ENCODE measurements at regions not wholly inside any gene's neighbourhood (a gene's known extent, or its start where the extent isn't known, plus 50 kb on each side); places are given as distances from the start of the nearest gene placed in this dataset.

GRCh38 chr20:50398471-50398820, 111.7 kb upstream of the PTPN1 start:
- no peak for TF ChIP-seq POLR2AphosphoS5 (IDR thresholded peaks at IDR 0.05)
- TF ChIP-seq POLR2A (IDR thresholded peaks at IDR 0.05) = no peak
- no peak for TF ChIP-seq CTCF (IDR thresholded peaks at IDR 0.05)
- intact Hi-C loops (cut with DNase I; ENCODE audit: low total_unique reads) = no loop called here
- no peaks in the 10 kb centered on the region for H3K9me3 ChIP-seq
- H3K4me1 ChIP-seq = peaks cover 5 to 8% of the 10 kb centered on the region in 2 donors
- H3K27me3 ChIP-seq = no peaks in the 10 kb centered on the region
- DNase-seq (ENCODE audit: low spot score in 2 of 2) = no peak
- H3K4me3 ChIP-seq = no peak overlapping the region
- peak overlapping the region; percentile 52 to 63 for H3K27ac ChIP-seq
- H3K36me3 ChIP-seq = no peaks in the 10 kb centered on the region

- H3K27me3 ChIP-seq = no peaks in the 10 kb centered on the region
- no peaks in the 10 kb centered on the region for H3K36me3 ChIP-seq
- TF ChIP-seq CTCF (IDR thresholded peaks at IDR 0.05) = no peak
- TF ChIP-seq POLR2A (IDR thresholded peaks at IDR 0.05) = no peak
- TF ChIP-seq POLR2AphosphoS5 (IDR thresholded peaks at IDR 0.05) = no peak
- H3K4me1 ChIP-seq = peaks cover 5 to 8% of the 10 kb centered on the region in 2 donors
- peak overlapping the region; percentile 52 to 63 for H3K27ac ChIP-seq
- intact Hi-C loops (cut with DNase I; ENCODE audit: low total_unique reads) = no loop called here
- peak overlapping the region in 1 of 3 donors; percentile 7 for H3K4me3 ChIP-seq
- no peaks in the 10 kb centered on the region for H3K9me3 ChIP-seq
- peak in 1 of 2 donors; percentile 77 for DNase-seq (ENCODE audit: low spot score in 2 of 2)
Observed at GRCh38 chr20:50398821-50399554, 111.2 kb upstream of the PTPN1 start.

GRCh38 chr20:50399555-50399916, 110.6 kb upstream of the PTPN1 start:
- Histone ChIP-seq H3K4me3 (no peak overlapping the region), H3K9me3 (no peaks in the 10 kb centered on the region), H3K27me3 (no peaks in the 10 kb centered on the region), H3K36me3 (no peaks in the 10 kb centered on the region), H3K4me1 (peaks cover 5 to 8% of the 10 kb centered on the region in 2 donors), H3K27ac (peak overlapping the region; percentile 52 to 63)
- DNase-seq (ENCODE audit: low spot score in 2 of 2) = no peak
- intact Hi-C loops (cut with DNase I; ENCODE audit: low total_unique reads) = no loop called here
- TF ChIP-seq POLR2A (IDR thresholded peaks at IDR 0.05) = no peak
- no peak for TF ChIP-seq POLR2AphosphoS5 (IDR thresholded peaks at IDR 0.05)
- TF ChIP-seq CTCF (IDR thresholded peaks at IDR 0.05) = no peak

- Histone ChIP-seq H3K36me3 (no peaks in the 10 kb centered on the region), H3K9me3 (no peaks in the 10 kb centered on the region), H3K4me3 (no peak overlapping the region), H3K27ac (peak overlapping the region; percentile 52 to 63), H3K27me3 (no peaks in the 10 kb centered on the region), H3K4me1 (peaks cover 5 to 8% of the 10 kb centered on the region in 2 donors)
- intact Hi-C loops (cut with DNase I; ENCODE audit: low total_unique reads) = no loop called here
- no peak for TF ChIP-seq POLR2AphosphoS5 (IDR thresholded peaks at IDR 0.05)
- no peak for TF ChIP-seq POLR2A (IDR thresholded peaks at IDR 0.05)
- TF ChIP-seq CTCF (IDR thresholded peaks at IDR 0.05) = no peak
- no peak for DNase-seq (ENCODE audit: low spot score in 2 of 2)
Observed at GRCh38 chr20:50399917-50400704, 110.1 kb upstream of the PTPN1 start.

Data from breast epithelium (tissue), 4 donors.